NCI-H1417 treated with DMSO at 0.1 percent for 48 hours (cell line): ENCODE measurements at regions not wholly inside any gene's neighbourhood (a gene's known extent, or its start where the extent isn't known, plus 50 kb on each side); places are given as distances from the start of the nearest gene placed in this dataset.
"Not testable (repeated sequence)": the region's sequence is repeated elsewhere in the genome, so short reads cannot be mapped to it uniquely, and the experiment has no call there.

Experiments used
- DNase-seq: peaks from one replicate; lab custom pipeline; 2025; lab: John Stamatoyannopoulos, UW

DNA sequence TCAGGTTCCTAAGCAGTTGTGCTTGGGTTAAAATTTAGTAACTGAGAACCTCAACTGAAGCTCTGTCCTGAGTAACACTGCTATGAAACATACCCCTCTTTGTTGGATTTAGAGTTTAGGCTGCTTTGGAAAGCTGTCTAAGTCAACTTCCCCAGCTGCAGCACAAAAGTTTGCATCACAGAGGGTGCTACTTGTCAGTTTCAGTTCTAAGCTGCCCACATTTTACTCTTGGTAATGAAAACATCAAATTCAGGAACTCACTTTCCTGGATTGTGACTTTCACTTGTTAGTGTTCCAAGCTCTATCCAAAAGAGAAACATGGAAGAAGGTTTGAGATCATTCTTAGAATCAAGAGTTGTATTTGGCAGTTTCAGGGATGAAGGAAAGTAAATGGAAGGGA lies 191.7 kb upstream of the NFIA start:
- no peak for DNase-seq

DNA sequence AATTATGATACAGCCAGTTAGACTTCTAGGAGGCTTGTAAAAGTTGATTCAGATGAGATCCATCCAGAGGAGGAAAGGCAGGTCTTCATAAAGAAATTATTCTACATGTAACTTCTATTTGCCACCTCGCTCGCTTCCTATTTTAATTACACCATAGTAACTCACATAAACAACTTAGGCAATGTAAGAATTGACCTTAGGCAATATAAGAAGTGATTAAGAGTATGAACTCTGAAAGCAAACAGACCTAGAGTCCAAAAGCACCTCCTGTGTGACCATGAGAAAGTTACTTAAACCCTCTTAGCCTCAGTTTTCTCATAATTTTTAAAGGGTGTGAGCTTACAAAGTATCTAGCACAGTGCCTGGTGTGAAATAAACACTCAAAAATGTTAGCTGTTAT lies 192.7 kb upstream of the NFIA start:
- no peak for DNase-seq

DNA sequence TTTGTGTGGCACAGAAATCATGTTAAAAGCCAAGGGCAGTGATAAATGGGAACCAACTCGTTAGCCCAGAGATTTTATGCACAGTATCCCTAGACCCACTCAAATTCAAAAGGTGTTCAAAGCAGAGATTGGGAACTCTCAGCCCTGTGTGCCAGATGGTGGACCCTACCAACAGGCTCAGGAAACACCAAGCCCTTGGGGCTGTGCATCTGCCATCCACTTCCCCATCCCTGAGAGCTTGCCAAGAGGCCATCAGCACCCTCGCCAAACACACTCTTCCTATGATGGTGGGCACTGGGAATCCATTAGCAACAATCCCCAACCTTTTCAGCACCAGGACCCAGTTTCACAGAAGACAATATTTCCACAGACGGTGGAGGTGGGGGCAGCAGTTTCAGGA lies 194.2 kb upstream of the NFIA start:
- DNase-seq: no peak

DNA sequence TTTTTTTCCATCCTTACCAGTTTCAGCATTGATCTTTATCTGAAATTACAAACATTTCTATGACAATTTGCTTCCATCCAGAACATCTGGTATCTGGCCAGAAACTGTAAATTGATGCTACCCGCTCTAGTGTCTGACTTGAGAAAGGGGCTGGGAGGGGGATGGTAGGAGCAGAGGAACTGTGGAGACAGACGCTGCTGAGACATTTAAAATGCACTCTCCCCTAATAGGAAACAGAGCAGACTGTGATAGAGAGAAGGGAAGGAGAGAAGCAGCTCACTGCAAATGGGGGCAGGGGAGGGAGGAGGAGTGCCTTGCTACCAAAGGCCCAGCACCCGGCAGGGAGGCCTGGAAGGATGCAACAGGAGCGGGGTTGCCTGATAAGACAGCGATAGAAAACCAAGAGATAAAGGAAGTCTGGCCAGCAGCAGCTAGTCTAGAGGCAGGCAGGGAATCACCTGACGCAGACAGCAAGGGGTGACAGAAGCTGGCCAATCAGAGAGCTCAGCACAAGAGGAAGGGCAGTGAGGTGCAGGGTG lies 195.5 kb upstream of the NFIA start:
- DNase-seq: no peak

DNA sequence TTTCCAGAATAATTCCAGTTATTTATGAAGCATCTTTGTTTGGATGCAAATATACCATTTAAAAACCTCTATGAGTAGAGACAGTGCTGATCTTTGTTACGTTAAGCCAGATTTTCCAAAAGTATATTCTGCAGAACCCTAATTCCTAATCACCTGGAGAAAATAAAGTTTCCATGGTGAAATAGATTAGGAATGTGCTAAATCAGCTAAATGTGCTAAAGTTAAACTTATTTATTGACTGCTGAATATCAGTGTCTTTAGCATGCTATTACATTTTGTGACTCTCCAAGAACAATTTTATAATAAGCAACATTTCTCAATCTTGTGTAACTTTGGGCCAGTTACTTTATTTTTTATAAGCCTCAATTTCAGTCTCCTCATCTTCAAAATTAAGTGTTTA lies 196.3 kb upstream of the NFIA start:
- no peak for DNase-seq

DNA sequence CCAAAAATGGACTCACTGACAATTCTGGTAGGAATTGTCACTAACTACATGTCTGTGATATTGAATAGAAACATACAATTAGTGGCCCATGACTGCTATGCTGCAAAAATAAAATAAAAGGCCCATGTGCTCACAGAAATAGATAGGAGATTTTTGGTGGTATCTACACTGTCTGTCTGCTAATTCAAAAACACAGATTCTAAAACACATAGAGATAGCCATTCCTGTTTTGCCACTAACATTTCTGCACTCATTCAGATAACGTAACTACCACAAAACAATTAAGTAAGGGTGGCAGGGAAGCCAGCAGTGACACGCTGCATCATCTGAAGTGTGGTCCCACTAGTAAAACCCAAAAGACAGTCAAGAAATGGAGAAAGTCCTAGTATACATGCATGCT lies 202.2 kb upstream of the NFIA start:
- DNase-seq: no peak

DNA sequence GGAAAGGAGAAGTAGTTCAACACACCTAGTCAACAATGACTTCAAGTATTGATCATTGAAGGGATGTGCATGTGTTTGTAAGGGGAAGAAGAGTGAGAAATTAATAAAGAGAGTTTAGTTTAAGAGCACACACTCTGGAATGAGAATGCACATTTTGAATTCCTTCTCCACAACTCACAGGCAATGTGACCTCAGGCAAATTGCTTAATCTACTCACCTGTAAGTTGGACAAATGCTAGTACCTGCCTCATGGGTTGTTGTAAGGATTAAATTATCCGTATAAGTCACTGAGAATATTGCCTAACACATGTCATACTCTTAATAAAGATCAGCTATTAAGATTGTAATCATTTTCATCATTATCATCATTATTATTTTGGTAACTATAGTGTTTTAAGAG lies 204.0 kb upstream of the NFIA start:
- no peak for DNase-seq

DNA sequence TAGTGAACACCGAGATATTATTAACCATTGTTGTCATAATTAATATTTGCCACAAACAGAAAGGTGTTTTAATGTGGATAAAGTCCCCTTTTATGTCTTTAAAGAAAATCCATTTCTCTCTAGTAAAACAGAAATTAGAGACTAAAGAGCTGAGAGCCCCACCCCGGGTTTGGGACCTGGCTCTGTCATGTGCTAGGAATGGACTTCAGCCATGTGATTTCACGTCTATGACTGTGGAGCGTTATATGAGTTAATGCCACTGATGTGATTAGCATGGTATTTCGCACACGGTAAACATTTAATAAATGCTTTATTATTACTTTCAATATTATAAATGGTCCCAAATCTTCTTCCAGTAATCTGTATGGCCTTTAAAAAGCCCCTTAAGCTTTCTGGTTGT lies 205.0 kb upstream of the NFIA start:
- DNase-seq: no peak

DNA sequence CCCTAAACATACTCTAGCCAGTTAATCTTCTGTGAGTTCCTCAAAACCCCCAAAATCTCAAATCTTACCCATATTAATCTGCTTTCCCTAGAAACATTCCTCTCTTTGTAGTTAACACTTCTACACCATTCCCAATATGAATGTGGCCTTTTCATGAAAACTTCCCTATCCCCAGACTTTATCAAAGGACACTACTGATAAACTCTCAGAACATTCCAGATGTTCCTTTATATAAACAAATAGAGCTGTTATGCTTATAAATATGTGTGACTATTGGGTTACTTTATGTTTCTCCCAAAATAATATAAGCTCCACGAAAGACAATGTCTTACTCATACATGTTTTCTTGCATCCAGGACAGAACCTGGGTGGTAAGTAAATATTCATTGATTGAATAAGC lies 205.4 kb upstream of the NFIA start:
- DNase-seq: no peak

DNA sequence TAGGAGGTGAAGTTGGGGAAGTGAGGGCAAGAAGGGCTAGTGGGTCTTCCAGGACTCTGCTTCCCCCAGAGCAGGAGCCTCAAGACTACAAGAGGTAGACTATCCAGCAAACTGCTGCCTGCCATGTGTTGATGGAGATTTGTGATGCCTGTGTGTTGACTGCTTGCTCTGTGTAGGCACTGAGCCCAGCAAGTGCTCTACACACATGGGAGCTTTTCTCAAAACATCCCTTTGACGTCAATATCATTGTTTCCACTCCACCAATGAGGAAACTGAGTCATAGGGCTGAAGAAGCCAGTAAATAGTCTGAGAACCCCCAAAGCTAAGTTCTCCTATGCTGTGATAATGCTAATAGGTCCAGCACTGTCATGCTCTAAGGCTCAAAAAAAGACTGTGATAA lies 207.2 kb upstream of the NFIA start:
- no peak for DNase-seq

DNA sequence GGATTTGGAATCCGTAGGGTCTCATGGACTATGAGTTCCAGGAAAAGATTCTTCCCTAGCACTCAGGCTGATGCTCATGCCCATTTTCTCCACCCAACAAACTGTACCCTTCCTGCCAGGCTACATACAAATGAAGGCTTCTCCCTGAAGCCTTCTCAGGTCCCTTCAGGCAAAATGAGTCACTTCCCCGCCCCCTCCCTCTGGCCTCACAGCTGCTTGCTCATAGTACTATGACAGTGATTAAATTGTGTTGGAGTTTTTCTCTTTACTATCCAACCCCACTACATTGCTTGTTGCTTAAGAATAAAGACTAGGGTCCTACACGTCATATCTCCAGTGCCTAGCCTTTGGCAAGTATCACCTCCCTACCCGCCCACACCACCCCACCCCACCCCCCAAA lies 207.6 kb upstream of the NFIA start:
- no peak for DNase-seq

DNA sequence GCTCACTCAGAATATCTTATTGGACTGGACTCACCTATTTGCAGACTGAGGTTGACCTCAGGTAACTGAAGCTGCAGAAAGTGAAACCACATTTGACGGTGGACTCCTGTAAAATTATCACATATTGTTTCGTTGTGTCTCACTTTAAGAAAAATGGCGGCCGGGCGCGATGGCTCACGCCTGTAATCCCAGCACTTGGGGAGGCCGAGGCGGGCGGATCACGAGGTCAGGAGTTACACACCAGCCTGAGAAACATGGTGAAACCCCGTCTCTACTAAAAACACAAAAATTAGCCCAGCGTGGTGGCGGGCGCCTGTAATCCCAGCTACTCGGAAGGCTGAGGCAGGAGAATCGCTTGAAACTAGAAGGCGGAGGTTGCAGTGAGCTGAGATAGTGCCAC lies 209.0 kb upstream of the NFIA start:
- DNase-seq: not testable (repeated sequence)

DNA sequence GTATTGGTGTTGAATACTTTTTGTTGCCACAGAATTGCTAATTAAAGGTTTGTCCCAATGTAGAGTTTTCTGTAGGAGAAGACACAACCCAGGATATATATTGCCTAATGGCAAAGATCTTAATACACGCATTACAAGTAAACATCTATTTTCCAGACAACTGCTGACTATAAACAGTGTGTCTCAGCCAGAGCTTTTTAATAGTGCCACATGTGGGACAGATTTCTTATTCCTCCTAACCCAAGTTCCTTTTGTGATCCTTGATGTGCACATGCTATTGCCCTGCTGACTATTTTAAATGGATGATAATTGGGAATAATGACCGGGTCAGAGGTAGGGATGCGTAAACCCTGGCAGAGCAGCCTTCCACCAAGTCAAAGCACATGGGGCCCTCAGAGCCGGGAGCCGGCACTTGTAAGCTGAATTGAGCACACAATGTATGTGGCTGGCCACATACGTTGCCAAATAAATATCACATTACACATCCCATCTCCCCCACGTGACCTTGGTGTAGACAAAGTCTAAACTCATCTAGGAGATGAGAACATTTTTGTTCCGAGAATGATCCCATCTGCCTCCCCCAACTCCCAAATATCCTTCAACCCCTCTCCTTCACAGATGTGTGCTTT lies 209.8 kb upstream of the NFIA start:
- DNase-seq: no peak

DNA sequence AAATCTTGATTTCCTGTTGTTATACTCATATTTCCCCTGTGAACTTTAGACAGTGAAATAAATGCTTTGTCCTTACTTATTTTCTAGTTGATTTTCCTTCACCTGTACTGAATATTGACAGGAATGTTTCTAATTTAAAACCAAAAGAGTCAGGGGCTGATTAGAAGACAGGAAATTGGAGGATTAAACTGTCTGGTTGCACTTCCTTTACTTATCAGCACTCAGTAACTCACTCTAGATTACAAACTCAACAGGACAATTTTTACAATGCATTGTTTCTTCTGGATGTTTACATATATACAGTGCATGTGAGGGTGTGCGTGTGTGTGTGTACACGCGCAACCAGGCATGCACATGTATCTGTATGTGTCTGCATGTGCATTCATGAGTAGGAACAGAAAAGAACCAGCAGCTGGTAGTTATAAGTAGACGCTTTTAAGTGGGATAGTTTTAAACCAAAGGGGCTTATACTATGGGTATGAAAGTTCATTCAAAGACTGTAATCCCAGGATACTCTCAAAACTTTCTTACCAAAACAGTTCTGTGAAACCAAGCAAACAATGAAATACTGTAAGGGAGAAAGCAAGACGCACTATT lies 212.0 kb upstream of the NFIA start:
- DNase-seq: no peak

DNA sequence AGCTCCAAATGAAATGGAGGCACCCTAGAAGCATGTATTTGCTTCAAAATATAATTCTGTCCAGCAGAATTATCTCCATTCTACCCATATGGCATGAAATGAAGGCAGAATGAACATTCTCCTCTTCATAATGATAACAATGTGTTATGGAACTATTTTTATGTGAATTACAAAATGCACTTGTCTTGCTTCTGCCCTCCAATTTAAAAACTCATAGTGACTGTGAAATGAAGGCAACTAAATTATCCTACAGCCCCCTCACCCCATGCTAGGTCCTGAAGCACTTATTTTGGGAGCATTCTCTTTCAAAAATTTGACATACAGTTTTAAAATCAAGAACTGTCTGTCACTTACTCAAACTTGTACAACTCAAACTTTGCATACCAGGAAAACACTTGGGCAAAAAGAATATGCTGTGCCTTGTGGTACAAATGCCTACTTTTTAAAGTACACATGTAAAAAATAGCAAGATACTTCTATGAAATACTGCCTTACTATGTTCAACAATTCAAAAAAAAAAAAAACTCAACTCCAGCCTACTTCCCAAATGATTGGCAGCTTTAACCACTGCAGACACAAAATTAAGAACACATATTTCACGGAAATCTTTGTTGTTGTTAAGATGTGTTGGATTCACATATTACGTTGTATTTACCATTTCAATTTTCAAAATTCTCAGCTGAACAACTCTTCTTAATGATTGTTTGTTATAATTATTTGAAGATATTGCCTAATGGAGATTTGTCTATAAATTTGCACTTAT lies 213.3 kb upstream of the NFIA start:
- no peak for DNase-seq

DNA sequence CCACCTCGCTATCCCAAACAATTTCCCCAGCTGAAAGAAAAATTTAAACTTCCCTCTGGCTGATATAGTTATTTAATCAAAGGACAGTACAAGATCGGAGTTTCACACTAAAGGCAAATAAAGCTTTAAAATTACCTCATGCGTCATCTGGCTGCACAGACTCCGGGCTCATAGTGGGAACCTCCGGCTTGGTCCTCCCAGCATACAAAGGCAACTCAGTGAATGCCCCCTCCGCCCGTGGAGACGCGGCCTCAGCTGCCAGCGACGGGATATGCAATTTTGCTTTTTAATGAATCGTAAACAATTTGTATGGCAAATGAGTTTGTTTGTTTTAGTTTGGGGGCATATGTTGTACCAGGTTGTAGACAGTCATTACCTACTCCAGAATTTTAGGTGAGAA lies 214.6 kb upstream of the NFIA start:
- no peak for DNase-seq

DNA sequence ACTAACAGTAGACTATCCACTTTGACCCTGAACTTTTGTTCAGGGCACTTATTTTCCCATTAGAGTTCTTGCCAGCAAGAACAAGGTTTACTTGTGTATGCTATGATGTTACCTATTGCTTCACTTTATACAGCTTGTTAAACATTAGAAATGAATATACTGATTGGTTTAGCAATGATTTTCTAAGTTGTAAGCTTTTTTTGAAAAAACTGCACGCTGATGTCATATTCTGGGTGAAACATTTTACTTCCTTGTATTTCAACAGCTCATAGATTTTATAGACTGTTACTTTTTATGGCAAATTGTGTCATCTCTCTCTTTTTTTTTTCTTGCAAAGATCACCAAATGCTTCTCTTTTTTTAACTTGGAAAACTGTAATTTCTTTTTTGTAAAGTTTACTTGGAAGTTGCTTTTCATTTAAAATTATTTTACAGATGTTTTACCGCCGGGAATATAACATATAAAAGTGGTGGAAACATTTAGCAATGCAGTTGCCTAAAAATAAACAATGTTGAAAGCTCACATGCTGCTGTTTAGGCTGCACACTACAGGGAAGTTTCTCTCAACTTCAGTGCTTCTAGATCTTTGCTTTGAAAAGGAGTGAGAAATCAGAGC lies 215.3 kb upstream of the NFIA start:
- no peak for DNase-seq

DNA sequence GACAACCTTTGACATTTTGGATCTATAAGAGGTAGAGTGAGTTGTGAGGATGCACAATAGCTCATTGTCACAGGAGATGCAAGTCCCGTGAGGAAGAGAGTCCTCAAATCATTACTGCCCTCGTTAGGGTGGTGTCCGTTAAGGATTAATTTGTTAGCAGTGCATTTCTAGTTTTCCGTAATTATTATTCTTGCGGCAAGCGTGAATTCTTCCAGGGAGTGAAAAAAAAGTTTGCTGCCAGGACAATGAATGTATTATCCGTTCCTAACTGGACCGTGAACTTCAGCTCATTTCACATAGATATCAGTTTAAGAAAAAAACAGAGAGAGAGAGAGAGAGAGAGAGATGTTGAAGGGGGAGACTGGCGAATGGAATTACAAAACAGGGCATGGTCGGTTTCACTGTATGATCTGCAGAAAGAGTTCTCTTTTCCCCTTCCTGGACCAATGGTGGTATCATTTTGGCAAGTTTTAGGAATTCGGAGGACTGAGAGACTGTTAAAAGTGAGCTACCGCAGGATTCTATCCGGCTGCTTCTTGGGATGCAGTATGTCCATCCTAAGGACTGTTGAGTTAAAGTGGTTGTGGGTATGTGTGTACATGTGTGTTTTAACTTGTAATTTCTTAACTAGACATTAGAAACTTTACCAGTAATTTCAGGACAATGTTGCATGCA lies 216.0 kb upstream of the NFIA start:
- no peak for DNase-seq

DNA sequence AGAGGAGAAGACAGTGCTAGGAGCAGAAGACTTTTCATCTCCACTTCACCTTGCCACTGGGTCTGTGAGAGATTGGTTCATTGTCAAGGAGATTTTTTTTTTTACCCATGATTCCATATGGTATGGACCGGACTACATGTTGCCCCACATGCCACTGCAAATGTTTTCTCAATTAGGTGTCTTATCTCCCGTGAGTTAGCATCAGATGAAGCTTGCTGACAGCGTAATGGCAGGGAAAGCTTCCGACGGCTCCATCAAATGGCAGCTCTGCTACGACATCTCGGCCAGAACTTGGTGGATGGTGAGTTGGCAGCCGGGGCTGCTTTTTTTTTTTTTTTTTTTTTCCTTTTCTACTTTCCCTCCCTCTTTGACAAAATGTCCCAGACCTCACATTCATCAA lies 217.2 kb upstream of the NFIA start:
- DNase-seq: no peak

DNA sequence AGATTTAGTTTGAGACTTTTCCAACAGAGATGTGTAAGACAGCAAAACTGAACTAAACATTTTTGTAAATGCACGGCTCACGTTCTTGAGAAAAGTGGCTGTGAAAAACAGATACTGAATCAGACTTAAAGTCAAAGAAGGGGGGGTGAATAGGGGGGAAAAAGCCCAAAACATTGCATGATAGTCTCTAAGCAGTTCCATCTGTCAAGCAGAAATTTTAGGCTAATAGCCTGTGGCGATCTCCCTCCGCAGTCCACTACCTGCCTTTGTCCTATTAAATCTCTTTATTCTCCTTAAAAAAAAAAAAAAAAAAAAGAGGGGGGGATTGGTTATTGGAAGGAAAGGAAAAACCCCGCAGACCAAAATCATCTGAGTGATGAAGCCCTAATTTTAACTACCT lies 217.6 kb upstream of the NFIA start:
- no peak for DNase-seq

DNA sequence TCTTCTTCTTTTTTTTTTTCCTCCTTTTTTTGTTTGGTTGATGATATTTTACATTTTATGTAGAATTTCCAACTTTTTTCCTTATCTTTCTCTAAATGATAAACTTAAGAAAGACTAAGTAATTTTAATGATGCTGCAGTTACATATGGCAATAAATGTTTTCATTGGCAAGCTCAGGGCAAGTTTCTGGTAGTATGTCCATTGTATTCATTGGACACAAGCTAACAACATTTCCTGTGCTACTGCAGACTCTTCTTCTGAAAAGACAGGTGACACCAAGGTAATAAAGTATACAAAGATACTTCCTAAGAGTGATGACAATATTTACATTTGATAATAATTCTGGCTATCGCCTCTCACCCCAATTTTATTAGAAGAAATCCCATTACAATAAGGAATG lies 219.2 kb upstream of the NFIA start:
- DNase-seq: no peak

DNA sequence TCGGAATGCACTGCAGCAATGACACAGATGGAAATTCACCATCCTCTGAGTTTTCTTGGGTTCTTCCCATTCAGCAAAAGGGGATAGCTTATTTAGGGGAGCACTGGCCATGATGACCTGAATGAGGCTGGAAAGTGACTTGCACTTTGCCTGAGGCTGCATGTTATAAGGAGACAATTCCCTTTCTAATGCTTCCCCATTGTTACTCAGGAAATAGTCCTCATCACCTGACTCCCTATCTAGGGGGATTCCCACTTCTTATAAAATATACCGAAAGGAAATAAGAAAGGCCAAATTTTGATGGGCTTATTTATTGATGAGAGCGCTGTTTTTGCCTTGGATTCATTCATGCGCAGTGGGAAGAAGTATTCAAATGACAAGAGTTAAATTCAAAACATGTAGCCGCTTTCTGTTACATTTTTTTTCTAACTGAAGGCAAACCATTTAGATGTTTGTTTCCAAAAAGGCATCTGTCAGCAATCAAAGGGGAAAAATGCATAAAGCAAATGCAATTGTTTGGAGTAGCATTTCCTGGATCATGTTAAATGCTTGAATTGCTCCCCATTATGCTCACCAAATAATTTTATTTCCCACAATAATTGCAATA lies 220.3 kb upstream of the NFIA start:
- DNase-seq: no peak
